OCI-LY1 (cell line): ENCODE measurements at regions not wholly inside any gene's neighbourhood (a gene's known extent, or its start where the extent isn't known, plus 50 kb on each side); places are given as distances from the start of the nearest gene placed in this dataset.

Source experiments
- CTCF ChIP-seq: fragments of 200-600 bp; sonication (generic), shearing (Covaris generic); IDR thresholded peaks from 2 replicates; pipeline ENCODE4 v1.5.1; 2017; ENCODE audit warnings: mild to moderate bottlenecking, antibody characterized with exemption, low read length, moderate library complexity, mixed read lengths
- EZH2 ChIP-seq: fragments of 200-600 bp; sonication (generic), shearing (Covaris generic); IDR thresholded peaks from 2 replicates; pipeline ENCODE4 v1.8.0; 2017; ENCODE audit warnings: borderline replicate concordance, mixed run types, mild to moderate bottlenecking, antibody characterized with exemption, low read length, moderate library complexity, mixed read lengths

GRCh38 chr18:10063489-10063888, 149.7 kb downstream of the VAPA start:
- TF ChIP-seq CTCF (no peak), EZH2 (no peak)
